ENCODE measurements at regions not wholly inside any gene's neighbourhood (a gene's known extent, or its start where the extent isn't known, plus 50 kb on each side); places are given as distances from the start of the nearest gene placed in this dataset.
"Not testable (repeated sequence)": the region's sequence is repeated elsewhere in the genome, so short reads cannot be mapped to it uniquely, and the experiment has no call there.

DNA sequence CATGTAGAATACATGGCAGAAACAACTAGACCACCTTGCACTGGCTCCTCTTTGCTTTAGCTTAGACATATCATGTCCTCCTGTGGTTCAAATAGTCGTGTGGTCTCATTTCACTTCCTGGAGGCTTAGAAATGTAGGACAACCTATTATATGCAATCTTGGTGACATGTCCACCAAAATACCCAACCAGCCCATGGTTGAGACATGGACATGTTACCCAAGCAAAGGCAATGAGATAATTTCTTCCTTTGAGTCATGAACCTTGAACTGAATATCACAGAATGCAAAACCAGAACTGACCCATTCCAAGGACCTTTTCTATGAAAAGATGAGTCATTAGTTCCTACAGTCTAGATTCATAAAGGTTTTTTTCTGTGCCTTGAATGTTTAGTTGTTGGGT, 309.0 kb upstream of the MDFIC2 start:
- no peak for DNase-seq

DNA sequence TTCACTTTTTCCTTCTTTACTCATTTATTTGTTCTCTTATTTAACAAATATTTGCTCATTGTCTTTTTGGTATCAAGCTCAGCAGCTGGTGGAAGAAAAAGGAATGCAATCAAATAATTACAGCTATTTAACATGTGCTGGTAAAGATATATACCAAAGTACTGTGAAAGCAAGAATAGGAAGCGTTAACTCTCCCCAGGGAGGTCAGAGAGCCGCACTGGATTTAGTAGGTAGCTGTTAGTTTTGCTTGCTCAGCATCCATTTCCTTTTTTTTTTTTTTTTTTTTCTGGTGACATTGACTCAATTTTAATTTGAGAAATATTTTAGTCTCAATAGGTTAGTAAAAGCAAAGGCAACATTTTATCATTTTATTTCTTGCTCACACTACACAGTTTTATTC, 308.5 kb upstream of the MDFIC2 start:
- DNase-seq: no peak

DNA sequence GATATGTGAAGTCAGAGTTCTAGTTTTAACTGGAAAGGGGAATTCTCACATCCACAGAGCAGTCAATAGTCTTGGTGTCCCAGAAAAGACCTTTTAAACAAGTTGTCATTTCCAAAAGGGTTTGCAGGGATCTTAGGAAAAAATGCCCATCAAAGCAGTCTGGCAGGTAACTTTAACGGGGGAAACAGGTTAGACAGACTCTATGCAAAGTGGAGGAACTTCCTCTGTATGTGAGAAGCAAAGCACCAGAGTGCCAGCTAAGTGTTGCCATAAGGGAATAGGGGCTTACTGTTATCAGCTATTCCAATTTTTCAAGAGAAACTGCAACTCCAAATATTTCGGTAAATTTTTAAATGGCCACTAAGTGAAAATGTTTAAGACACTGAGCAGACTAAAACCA, 307.9 kb upstream of the MDFIC2 start:
- DNase-seq: no peak

GRCh38 chr3:70618151-70618550, 305.7 kb upstream of the MDFIC2 start:
- no peak for DNase-seq

DNA sequence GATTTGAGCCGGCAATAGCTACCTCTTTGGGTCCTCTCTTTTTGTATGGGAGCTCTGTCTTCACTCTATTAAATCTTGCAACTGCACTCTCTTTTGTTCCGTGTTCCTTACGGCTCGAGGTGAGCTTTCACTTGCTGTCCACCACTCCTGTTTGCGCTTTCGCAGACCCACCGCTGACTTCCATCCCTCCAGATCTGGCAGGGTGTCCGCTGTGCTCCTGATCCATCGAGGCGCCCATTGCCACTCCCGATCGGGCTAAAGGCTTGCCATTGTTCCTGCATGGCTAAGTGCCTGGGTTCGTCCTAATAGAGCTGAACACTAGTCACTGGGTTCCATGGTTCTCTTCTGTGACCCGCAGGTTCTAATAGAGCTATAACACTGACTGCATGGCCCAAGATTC, 304.9 kb upstream of the MDFIC2 start:
- not testable (repeated sequence) for DNase-seq

DNA sequence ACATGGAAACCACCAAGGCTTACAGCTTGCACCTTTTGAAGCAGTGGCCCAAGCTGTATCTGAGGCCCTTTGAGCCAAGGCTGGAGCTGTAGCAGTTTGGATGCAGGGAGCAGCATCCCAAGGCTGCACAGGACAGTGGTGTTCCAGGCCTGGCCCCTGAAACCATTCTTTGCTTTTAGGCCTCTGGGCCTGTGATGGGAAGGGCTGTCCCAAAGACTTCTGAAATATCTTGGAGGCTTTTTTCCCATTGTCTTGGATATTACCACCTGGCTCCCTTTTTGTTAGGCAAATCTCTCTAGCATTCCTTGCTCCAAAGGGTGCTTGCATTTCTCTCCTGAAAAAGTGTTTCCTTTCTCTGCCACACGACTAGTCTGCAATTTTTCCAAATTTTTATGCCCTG, 302.8 kb upstream of the MDFIC2 start:
- no peak for DNase-seq

DNA sequence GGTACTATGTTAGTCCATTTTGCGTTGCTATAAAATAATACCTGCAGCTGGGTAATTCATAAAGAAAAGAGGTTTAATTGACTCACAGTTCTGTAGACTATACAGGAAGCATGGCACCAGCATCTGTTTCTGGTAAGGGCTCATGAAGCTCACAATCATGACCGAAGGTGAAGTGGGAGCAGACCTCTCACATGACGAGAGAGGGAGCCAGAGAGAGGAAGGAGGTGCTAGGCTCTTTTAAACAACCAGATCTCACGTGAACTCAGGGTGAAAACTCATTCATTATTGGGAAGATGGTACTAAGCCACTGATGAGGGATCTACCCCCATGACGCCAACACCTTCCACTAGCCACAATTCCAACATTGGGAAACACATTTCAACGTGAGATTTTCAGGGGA, 301.7 kb upstream of the MDFIC2 start:
- no peak for DNase-seq

- no peak for DNase-seq
Observed at GRCh38 chr3:70612920-70613319, 300.5 kb upstream of the MDFIC2 start.

GRCh38 chr3:70611667-70612277, 299.3 kb upstream of the MDFIC2 start:
- not testable (repeated sequence) for DNase-seq

DNA sequence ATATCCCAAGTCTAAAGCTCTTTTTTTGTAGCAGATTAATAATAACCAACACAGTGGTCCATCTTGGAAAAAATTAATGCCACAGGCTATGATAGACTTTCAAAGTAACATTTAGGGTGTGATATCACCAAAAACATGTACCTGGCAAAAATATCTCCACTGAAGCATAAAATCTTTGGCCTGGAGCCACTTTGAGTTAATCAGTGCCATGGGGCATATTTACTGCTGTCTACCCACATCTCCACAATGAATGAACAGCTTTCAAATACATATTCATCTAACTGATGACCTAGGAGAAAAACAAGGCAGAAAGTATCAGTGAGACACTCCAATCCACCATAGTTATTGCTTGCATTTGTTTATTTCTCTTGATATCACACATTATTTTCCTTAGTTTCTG, 296.0 kb upstream of the MDFIC2 start:
- no peak for DNase-seq

DNA sequence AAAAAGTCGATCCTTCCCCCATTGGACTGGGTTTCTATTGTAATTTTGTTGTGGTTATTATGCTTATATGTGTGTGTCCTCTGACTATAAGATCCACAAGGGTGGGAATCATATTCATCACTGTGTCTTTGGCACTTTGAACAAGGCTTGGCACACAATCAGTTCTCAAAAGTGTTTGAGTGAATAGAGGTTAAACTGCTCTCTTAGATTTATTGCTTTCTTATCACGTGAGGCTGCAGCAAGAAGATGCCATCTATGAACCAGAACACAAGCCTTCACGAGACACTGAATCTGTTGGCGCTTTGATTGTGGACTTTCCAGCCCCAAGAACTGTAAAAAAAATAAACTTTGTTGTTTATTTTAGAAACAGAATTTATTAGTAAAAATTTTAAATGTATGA, 295.0 kb upstream of the MDFIC2 start:
- DNase-seq: no peak

- DNase-seq: no peak
Observed at GRCh38 chr3:70606018-70606417, 293.6 kb upstream of the MDFIC2 start.

- DNase-seq: no peak
Observed at GRCh38 chr3:70603103-70603502, 290.7 kb upstream of the MDFIC2 start.

GRCh38 chr3:70597312-70597711, 284.9 kb upstream of the MDFIC2 start:
- no peak for DNase-seq

- DNase-seq: no peak
Observed at GRCh38 chr3:70583682-70584081, 271.2 kb upstream of the MDFIC2 start.

DNA sequence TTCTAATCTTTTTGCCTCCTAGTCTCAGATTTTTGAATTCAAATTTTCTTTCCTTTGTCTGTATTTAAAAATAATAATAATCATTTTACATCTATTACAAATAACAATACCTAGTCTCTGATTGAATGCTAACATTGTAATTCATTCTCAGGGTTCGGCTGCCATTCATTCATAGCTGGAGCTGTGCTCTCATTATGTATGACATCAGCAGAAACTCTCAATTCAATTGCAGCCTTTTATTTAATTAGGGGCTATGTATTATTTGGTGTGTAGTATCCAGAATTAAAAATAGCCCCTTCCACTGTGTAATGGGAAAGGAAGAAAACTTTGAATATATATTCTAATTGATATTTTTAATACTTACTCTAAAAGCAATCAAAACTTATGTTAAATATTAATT, 270.4 kb upstream of the MDFIC2 start:
- DNase-seq: no peak

GRCh38 chr3:70580021-70580420, 267.6 kb upstream of the MDFIC2 start:
- DNase-seq: no peak

DNA sequence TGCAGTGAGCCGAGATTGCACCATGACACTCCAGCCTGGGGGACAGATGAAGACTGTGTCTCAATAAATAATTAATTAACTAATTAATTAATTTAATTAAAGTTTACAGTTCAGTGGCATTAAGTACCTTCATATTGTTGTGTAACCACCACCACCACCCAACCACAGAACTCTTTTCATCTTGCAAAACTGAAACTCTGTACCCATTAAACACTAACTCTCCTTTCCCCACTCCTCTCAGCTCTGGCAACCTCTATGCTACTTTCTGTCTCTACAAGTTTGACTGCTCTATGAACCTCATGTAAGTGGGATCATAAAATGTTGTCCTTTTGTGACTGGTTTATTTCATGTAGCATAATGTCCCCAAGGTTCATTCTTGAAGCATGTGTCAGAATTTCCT, 259.3 kb upstream of the MDFIC2 start:
- DNase-seq: no peak

DNA sequence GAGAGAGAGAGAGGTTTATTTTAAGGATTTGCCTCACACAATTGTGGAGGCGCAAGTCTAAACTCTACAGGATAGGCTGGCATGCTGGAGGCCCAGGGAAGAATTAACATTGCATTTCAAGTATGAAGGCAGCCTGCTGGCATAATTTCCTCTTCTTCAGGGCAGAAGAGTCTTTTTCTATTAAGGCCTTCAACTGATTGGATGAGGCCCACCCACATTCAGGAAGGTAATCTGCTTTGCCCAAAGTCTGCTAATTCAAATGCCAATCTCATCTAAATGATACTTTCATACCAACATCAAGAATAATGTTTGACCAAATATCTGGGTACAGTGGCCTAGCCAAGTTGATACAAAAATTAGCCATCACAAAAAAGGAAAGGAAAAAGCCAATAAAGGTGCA, 258.1 kb upstream of the MDFIC2 start:
- DNase-seq: no peak

- DNase-seq: no peak
Observed at GRCh38 chr3:70568626-70569025, 256.2 kb upstream of the MDFIC2 start.

DNA sequence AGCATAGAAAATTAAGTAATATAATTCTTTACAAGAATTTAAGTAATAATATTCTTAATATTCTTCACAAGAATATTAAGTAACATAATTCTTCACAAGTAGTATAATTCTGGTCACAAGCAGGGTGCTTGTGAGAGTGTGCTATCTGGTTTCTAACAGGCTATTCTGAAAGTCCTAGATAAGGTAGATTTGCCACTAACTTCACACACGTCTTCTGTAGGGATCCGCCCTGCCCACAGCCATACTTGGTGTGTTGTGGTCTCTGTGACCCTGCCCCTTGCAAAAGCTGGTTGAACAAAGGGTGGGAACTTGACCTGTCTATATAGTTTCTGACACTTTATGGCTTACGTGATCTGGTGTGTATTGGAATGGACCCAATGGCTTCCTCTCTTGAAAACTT, 253.4 kb upstream of the MDFIC2 start:
- DNase-seq: no peak

- DNase-seq: no peak
Observed at GRCh38 chr3:70564552-70564951, 252.1 kb upstream of the MDFIC2 start.

GRCh38 chr3:70561796-70562195, 249.4 kb upstream of the MDFIC2 start:
- DNase-seq: no peak

GRCh38 chr3:70558956-70559355, 246.5 kb upstream of the MDFIC2 start:
- no peak for DNase-seq

GRCh38 chr3:70557976-70558375, 245.5 kb upstream of the MDFIC2 start:
- no peak for DNase-seq

DNA sequence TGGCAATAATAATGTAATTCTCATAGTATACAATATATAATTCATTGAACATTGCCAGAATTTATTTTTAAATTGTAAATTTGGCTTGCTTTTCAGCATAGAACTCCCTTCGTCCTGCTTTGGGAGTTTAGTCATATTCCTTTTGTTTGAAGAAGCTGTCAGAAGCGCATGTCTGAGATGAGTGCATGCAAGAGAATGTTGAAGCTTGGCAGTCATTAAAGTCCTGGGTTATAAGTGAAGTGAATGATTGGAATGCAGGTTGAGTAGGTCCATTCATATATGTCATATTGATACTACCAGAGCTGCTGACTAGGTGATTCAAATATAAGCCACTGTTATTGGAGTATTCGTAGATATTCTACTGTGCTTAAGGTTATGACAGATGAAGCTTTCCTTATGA, 243.6 kb upstream of the MDFIC2 start:
- DNase-seq: no peak

All from NCI-H524 treated with DMSO at 0.1 percent for 48 hours (cell line).